Muscle layer of colon (tissue), 2 donors: ENCODE measurements at regions not wholly inside any gene's neighbourhood (a gene's known extent, or its start where the extent isn't known, plus 50 kb on each side); places are given as distances from the start of the nearest gene placed in this dataset.
"Not testable (repeated sequence)": the region's sequence is repeated elsewhere in the genome, so short reads cannot be mapped to it uniquely, and the experiment has no call there.

Experiments
- H3K27ac ChIP-seq: one replicate; pipeline ENCODE4 v1.7.0; 2013; ENCODE audit warnings: low read depth, mild to moderate bottlenecking, low read length, moderate library complexity
- H3K27me3 ChIP-seq, 2 donors: one replicate each; pipeline ENCODE4 v1.7.0; 2013; ENCODE audit warnings: low read length in 2 of 2, mild to moderate bottlenecking in 2 of 2; ENCODE audit not compliant: insufficient read depth in 2 of 2, control insufficient read depth in 1 of 2
- H3K36me3 ChIP-seq: one replicate; pipeline ENCODE4 v1.7.0; 2013; ENCODE audit warnings: mild to moderate bottlenecking, low read length; ENCODE audit not compliant: insufficient read depth
- H3K4me1 ChIP-seq: one replicate; pipeline ENCODE4 v1.7.0; 2013; ENCODE audit warnings: mild to moderate bottlenecking, low read length; ENCODE audit not compliant: insufficient read depth
- H3K4me3 ChIP-seq, 2 donors: one replicate each; pipeline ENCODE4 v1.7.0; 2013; ENCODE audit warnings: low read length in 2 of 2, low read depth in 1 of 2, mild to moderate bottlenecking in 1 of 2, moderate library complexity in 1 of 2
- H3K9ac ChIP-seq: one replicate; pipeline ENCODE4 v1.7.0; 2013; ENCODE audit warnings: low read length
- H3K9me3 ChIP-seq: one replicate; pipeline ENCODE4 v1.7.0; 2013; ENCODE audit warnings: mild to moderate bottlenecking, low read length
- donor health status: abdominal sarcoma.
- donor health status: Adenocarcinoma of cecum.

- no peaks in the 10 kb centered on the region for H3K4me1 ChIP-seq
- no peaks in the 10 kb centered on the region for H3K9me3 ChIP-seq
- H3K4me3 ChIP-seq = no peak overlapping the region
Observed at GRCh38 chr15:20409247-20409646, 132.4 kb downstream of the GOLGA6L6 start.

GRCh38 chr15:20407553-20407952, 134.0 kb downstream of the GOLGA6L6 start:
- H3K9ac ChIP-seq = no peak overlapping the region
- no peaks in the 10 kb centered on the region for H3K9me3 ChIP-seq
- no peaks in the 10 kb centered on the region for H3K4me1 ChIP-seq
- no peak overlapping the region for H3K27ac ChIP-seq
- no peaks in the 10 kb centered on the region for H3K27me3 ChIP-seq
- no peak overlapping the region for H3K4me3 ChIP-seq
- H3K36me3 ChIP-seq = no peaks in the 10 kb centered on the region

More at GRCh38 chr15:20409247-20409646, 132.4 kb downstream of the GOLGA6L6 start:
- no peaks in the 10 kb centered on the region for H3K36me3 ChIP-seq
- H3K9ac ChIP-seq = no peak overlapping the region
- H3K27me3 ChIP-seq = no peaks in the 10 kb centered on the region
- H3K27ac ChIP-seq = no peak overlapping the region

GRCh38 chr15:20404571-20404970, 137.0 kb downstream of the GOLGA6L6 start:
- not testable (repeated sequence) for H3K36me3 ChIP-seq, H3K27me3 ChIP-seq, H3K4me1 ChIP-seq, H3K9me3 ChIP-seq, H3K9ac ChIP-seq, H3K4me3 ChIP-seq, H3K27ac ChIP-seq

GRCh38 chr15:20402586-20402985, 139.0 kb downstream of the GOLGA6L6 start:
- not testable (repeated sequence) for H3K27me3 ChIP-seq, H3K27ac ChIP-seq, H3K4me1 ChIP-seq, H3K9ac ChIP-seq, H3K4me3 ChIP-seq, H3K9me3 ChIP-seq, H3K36me3 ChIP-seq

DNA sequence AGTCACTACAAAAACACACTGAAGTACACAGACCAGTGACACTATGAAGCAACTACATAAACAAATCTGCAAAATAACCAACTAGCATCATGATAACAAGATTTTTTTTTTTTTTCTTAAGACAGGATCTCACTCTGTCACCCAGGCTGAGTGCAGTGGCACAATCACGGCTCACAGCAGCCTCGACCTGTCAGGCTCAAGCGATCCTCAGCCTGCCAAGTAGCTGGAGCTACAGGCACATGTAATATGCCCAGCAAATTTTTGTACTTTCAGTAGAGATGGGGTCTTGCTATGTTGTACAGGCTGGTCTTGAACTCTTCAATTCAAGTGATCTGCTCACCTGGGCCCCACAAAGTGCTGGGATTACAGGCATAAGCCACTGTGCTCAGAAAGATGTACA, 140.5 kb downstream of the GOLGA6L6 start:
- H3K36me3 ChIP-seq, H3K9me3 ChIP-seq, H3K27ac ChIP-seq, H3K4me3 ChIP-seq, H3K27me3 ChIP-seq, H3K4me1 ChIP-seq, H3K9ac ChIP-seq: not testable (repeated sequence)

- not testable (repeated sequence) for H3K27me3 ChIP-seq, H3K4me1 ChIP-seq
Observed at GRCh38 chr15:20398680-20399079, 142.9 kb downstream of the GOLGA6L6 start.

GRCh38 chr15:20388161-20388560, 153.4 kb downstream of the GOLGA6L6 start:
- H3K9ac ChIP-seq, H3K27ac ChIP-seq, H3K36me3 ChIP-seq, H3K9me3 ChIP-seq, H3K27me3 ChIP-seq, H3K4me1 ChIP-seq, H3K4me3 ChIP-seq: not testable (repeated sequence)

More at GRCh38 chr15:20398680-20399079, 142.9 kb downstream of the GOLGA6L6 start:
- not testable (repeated sequence) for H3K4me3 ChIP-seq, H3K9ac ChIP-seq, H3K9me3 ChIP-seq, H3K27ac ChIP-seq, H3K36me3 ChIP-seq

- Histone ChIP-seq H3K27me3 (no peaks in the 10 kb centered on the region), H3K9me3 (no peaks in the 10 kb centered on the region), H3K4me3 (no peak overlapping the region), H3K9ac (no peak overlapping the region), H3K4me1 (no peaks in the 10 kb centered on the region), H3K27ac (no peak overlapping the region), H3K36me3 (no peaks in the 10 kb centered on the region)
Observed at GRCh38 chr15:20386198-20386597, 155.4 kb downstream of the GOLGA6L6 start.

DNA sequence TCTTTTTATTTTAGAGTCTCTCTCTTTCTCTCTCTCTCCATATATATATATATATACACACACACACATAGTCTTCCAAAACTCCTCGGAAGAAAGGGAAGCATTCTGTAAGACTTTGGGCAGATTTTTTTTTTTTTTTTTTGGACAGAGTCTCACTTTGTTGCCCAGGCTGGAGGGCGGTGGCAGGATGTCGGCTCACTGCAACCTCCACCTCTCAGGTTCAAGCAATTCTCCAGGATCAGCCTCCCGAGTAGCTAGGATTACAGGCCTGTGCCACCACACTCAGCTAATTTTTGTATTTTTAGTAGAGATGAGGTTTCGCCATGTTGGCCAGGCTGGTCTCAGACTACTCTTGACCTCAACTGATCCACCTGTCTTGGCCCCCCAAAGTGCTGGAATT, 161.4 kb downstream of the GOLGA6L6 start:
- H3K27ac ChIP-seq, H3K9ac ChIP-seq, H3K9me3 ChIP-seq, H3K27me3 ChIP-seq, H3K4me1 ChIP-seq, H3K4me3 ChIP-seq, H3K36me3 ChIP-seq: not testable (repeated sequence)

GRCh38 chr15:20376872-20377271, 164.7 kb downstream of the GOLGA6L6 start:
- no peak overlapping the region for H3K4me3 ChIP-seq
- H3K27ac ChIP-seq = no peak overlapping the region
- no peaks in the 10 kb centered on the region for H3K9me3 ChIP-seq
- no peak overlapping the region for H3K9ac ChIP-seq
- H3K27me3 ChIP-seq = no peaks in the 10 kb centered on the region
- no peaks in the 10 kb centered on the region for H3K4me1 ChIP-seq
- H3K36me3 ChIP-seq = no peaks in the 10 kb centered on the region

DNA sequence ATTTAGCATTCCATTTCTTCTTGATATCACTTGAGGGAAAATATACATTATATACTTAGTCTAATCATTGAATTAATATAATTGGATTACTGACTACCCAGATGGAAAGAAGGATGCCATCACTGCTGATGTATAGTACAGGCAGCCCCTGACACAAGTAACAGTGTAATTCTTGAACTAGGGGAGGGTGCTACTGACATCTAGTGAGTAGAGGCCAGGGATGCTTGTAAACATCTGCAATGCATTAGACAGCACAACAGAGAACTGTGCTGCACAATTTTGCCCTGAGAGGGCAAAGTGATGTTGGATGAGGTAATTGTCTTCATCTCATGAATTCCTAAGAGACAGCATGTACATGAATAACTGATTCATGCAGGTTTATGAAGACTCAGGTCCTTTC, 169.2 kb downstream of the GOLGA6L6 start:
- not testable (repeated sequence) for H3K9me3 ChIP-seq, H3K9ac ChIP-seq, H3K27ac ChIP-seq, H3K27me3 ChIP-seq, H3K4me3 ChIP-seq, H3K4me1 ChIP-seq, H3K36me3 ChIP-seq

DNA sequence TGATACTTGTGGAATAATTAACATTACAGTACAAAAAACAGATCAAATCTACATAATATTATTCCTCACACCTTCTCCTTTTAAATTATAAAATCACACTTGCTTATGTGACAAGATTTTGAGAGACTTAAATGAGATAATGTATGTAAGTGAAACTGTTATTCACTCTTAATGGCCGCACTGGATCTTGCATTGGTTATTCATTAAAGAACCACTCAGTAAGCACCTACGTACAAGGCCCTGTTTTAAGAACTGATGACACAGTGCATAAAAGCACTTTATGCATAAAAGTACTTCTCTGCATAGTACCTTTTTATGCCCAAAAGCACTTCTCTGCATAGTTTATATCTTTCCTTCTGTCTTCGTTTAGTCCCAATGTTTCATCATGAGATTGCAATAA, 172.1 kb downstream of the GOLGA6L6 start:
- H3K9ac ChIP-seq = no peak overlapping the region
- no peaks in the 10 kb centered on the region for H3K27me3 ChIP-seq

More for the DNA sequence above, 172.1 kb downstream of the GOLGA6L6 start:
- Histone ChIP-seq H3K9me3 (no peaks in the 10 kb centered on the region), H3K4me1 (no peaks in the 10 kb centered on the region), H3K4me3 (no peak overlapping the region), H3K27ac (no peak overlapping the region), H3K36me3 (no peaks in the 10 kb centered on the region)
